ENCODE measurements at regions not wholly inside any gene's neighbourhood (a gene's known extent, or its start where the extent isn't known, plus 50 kb on each side); places are given as distances from the start of the nearest gene placed in this dataset.

GRCh38 chr6:163818719-163819118, 404.2 kb downstream of the QKI start:
- no peak for TF ChIP-seq CTCF (conservative IDR thresholded peaks at IDR 0.05; ENCODE audit: low read length)
- no peak for TF ChIP-seq EZH2phosphoT487 (IDR thresholded peaks at IDR 0.05; ENCODE audit: borderline replicate concordance)
